ENCODE measurements at regions not wholly inside any gene's neighbourhood (a gene's known extent, or its start where the extent isn't known, plus 50 kb on each side); places are given as distances from the start of the nearest gene placed in this dataset.

- no peak for DNase-seq
- Mint-ChIP-seq H3K27ac (ENCODE audit: unreplicated experiment) (no peak overlapping the region), H3K27me3 (ENCODE audit: unreplicated experiment) (peaks cover 2% of the 10 kb centered on the region), H3K36me3 (ENCODE audit: unreplicated experiment) (no peaks in the 10 kb centered on the region), H3K9me3 (ENCODE audit: unreplicated experiment) (peaks cover 4% of the 10 kb centered on the region), H3K4me3 (ENCODE audit: unreplicated experiment) (no peak overlapping the region), H3K4me1 (ENCODE audit: low read depth, unreplicated experiment) (no peaks in the 10 kb centered on the region)
- TF ChIP-seq, protein P1, sequence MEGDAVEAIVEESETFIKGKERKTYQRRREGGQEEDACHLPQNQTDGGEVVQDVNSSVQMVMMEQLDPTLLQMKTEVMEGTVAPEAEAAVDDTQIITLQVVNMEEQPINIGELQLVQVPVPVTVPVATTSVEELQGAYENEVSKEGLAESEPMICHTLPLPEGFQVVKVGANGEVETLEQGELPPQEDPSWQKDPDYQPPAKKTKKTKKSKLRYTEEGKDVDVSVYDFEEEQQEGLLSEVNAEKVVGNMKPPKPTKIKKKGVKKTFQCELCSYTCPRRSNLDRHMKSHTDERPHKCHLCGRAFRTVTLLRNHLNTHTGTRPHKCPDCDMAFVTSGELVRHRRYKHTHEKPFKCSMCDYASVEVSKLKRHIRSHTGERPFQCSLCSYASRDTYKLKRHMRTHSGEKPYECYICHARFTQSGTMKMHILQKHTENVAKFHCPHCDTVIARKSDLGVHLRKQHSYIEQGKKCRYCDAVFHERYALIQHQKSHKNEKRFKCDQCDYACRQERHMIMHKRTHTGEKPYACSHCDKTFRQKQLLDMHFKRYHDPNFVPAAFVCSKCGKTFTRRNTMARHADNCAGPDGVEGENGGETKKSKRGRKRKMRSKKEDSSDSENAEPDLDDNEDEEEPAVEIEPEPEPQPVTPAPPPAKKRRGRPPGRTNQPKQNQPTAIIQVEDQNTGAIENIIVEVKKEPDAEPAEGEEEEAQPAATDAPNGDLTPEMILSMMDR (IDR thresholded peaks at IDR 0.05; ENCODE audit: partially characterized antibody, unreplicated experiment) = no peak
Measured at GRCh38 chr10:131725581-131726069, 175.2 kb upstream of the PPP2R2D start.

GRCh38 chr10:131726076-131726880 is 174.5 kb upstream of the PPP2R2D start:
- Mint-ChIP-seq H3K27ac (ENCODE audit: unreplicated experiment) (no peak overlapping the region), H3K27me3 (ENCODE audit: unreplicated experiment) (peaks cover 2% of the 10 kb centered on the region), H3K36me3 (ENCODE audit: unreplicated experiment) (no peaks in the 10 kb centered on the region), H3K4me1 (ENCODE audit: low read depth, unreplicated experiment) (no peaks in the 10 kb centered on the region), H3K4me3 (ENCODE audit: unreplicated experiment) (no peak overlapping the region), H3K9me3 (ENCODE audit: unreplicated experiment) (peaks cover 4% of the 10 kb centered on the region)
- TF ChIP-seq, protein P1 (IDR thresholded peaks at IDR 0.05; ENCODE audit: partially characterized antibody, unreplicated experiment) = no peak
- no peak for DNase-seq

- no peak for DNase-seq
- Mint-ChIP-seq H3K27ac (ENCODE audit: unreplicated experiment) (no peak overlapping the region), H3K4me3 (ENCODE audit: unreplicated experiment) (no peak overlapping the region), H3K4me1 (ENCODE audit: low read depth, unreplicated experiment) (no peaks in the 10 kb centered on the region), H3K9me3 (ENCODE audit: unreplicated experiment) (peaks cover 4% of the 10 kb centered on the region), H3K36me3 (ENCODE audit: unreplicated experiment) (no peaks in the 10 kb centered on the region), H3K27me3 (ENCODE audit: unreplicated experiment) (peaks cover 2% of the 10 kb centered on the region)
- TF ChIP-seq, protein P1 (IDR thresholded peaks at IDR 0.05; ENCODE audit: partially characterized antibody, unreplicated experiment) = no peak
Measured at GRCh38 chr10:131726967-131727366, 173.8 kb upstream of the PPP2R2D start.

- peaks cover 6% of the 10 kb centered on the region for H3K9me3 Mint-ChIP-seq (ENCODE audit: unreplicated experiment)
- no peak for DNase-seq
- TF ChIP-seq, protein P1 (IDR thresholded peaks at IDR 0.05; ENCODE audit: partially characterized antibody, unreplicated experiment) = no peak
- H3K36me3 Mint-ChIP-seq (ENCODE audit: unreplicated experiment) = peaks cover 3% of the 10 kb centered on the region
- H3K27me3 Mint-ChIP-seq (ENCODE audit: unreplicated experiment) = peaks cover 2% of the 10 kb centered on the region
- H3K27ac Mint-ChIP-seq (ENCODE audit: unreplicated experiment) = no peak overlapping the region
- no peaks in the 10 kb centered on the region for H3K4me1 Mint-ChIP-seq (ENCODE audit: low read depth, unreplicated experiment)
- H3K4me3 Mint-ChIP-seq (ENCODE audit: unreplicated experiment) = no peak overlapping the region
Measured at GRCh38 chr10:131727560-131727959, 173.2 kb upstream of the PPP2R2D start.
